DOHH2 (cell line): ENCODE measurements at regions not wholly inside any gene's neighbourhood (a gene's known extent, or its start where the extent isn't known, plus 50 kb on each side); places are given as distances from the start of the nearest gene placed in this dataset.

Experiments
- EZH2phosphoT487 ChIP-seq: fragments of 200-600 bp; sonication (generic); IDR thresholded peaks from 2 replicates; pipeline ENCODE4 v1.6.1; 2017; ENCODE audit warnings: borderline replicate concordance, mild to moderate bottlenecking, antibody characterized with exemption, low read length, moderate library complexity, mixed read lengths
- TF ChIP-seq, protein P1 (sequence below): fragments of 200-600 bp; sonication (generic); IDR thresholded peaks from one replicate; pipeline ENCODE4 v1.5.1; 2014; ENCODE audit warnings: antibody characterized with exemption, mild to moderate bottlenecking, low read depth, low read length; ENCODE audit not compliant: poor library complexity, severe bottlenecking

DNA sequence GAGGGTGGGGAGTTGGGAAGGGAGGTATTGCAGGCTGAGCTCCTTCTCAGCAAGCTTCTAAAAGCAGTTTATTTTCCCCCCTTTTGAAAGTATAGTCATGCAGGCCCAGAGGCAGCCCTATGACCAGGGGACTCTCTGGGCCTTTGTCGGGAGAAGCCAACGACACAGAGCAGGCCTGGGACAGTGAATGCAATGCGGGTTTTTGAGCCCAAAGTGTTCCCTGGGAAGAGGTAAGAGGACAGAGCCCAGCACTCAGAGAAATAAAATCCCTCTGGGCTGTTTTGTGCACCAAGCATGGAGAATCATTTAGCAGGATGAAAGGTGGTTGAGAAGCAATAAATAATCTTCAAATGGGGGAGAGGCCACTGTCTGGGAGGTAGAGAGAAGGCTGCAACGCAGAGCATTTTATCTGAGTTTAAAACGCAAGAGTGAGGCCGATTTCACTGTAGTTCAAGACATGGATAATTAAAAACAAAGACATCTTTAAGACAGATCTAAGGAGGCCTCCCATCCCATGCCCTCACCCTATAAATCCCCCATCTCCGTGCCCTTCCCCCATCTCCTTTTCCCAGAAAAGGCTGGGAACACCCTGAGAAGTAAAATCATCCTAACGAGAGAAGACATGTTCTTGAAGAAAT, 237.5 kb downstream of the CDC5L start:
- TF ChIP-seq, protein P1, sequence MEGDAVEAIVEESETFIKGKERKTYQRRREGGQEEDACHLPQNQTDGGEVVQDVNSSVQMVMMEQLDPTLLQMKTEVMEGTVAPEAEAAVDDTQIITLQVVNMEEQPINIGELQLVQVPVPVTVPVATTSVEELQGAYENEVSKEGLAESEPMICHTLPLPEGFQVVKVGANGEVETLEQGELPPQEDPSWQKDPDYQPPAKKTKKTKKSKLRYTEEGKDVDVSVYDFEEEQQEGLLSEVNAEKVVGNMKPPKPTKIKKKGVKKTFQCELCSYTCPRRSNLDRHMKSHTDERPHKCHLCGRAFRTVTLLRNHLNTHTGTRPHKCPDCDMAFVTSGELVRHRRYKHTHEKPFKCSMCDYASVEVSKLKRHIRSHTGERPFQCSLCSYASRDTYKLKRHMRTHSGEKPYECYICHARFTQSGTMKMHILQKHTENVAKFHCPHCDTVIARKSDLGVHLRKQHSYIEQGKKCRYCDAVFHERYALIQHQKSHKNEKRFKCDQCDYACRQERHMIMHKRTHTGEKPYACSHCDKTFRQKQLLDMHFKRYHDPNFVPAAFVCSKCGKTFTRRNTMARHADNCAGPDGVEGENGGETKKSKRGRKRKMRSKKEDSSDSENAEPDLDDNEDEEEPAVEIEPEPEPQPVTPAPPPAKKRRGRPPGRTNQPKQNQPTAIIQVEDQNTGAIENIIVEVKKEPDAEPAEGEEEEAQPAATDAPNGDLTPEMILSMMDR: no peak
- no peak for TF ChIP-seq EZH2phosphoT487
